ENCODE measurements at regions not wholly inside any gene's neighbourhood (a gene's known extent, or its start where the extent isn't known, plus 50 kb on each side); places are given as distances from the start of the nearest gene placed in this dataset.

DNA sequence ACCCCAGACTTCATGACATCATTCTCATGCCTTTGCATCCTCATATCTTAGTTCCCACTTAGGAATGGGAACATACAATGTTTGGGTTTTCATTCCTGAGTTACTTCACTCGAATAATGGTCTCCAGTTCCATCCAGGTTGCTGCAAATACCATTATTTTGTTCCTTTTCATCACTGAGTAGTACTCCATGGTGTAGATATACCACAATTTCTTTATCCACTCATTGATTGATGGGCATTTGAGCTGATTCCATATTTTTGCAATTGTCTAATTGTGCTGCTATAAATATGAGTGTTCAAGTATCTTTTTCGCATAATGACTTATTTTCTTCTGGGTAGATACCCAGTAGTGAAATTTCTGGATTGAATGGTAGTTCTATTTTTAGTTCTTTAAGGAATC, 1026.8 kb downstream of the STPG2 start:
- POLR2A ChIA-PET (ENCODE audit: low non-redundant PET) = no interaction called here
- no TSS peak for BruUV-seq (replicated peaks)
- CTCF ChIA-PET = no interaction called here
- H3K4me3 ChIP-seq (ENCODE audit: low read depth, low read length, poor library complexity, severe bottlenecking) = no peak overlapping the region
- H3K27me3 ChIP-seq (replicated peaks; ENCODE audit: insufficient read depth, low read depth, low read length, poor library complexity) = no peaks in the 10 kb centered on the region
- no peaks in the 10 kb centered on the region for H3K4me1 ChIP-seq (ENCODE audit: insufficient read depth, low read length, poor library complexity, severe bottlenecking)
- no peak for DNase-seq (ENCODE audit: low spot score)
- TF ChIP-seq, protein P1, sequence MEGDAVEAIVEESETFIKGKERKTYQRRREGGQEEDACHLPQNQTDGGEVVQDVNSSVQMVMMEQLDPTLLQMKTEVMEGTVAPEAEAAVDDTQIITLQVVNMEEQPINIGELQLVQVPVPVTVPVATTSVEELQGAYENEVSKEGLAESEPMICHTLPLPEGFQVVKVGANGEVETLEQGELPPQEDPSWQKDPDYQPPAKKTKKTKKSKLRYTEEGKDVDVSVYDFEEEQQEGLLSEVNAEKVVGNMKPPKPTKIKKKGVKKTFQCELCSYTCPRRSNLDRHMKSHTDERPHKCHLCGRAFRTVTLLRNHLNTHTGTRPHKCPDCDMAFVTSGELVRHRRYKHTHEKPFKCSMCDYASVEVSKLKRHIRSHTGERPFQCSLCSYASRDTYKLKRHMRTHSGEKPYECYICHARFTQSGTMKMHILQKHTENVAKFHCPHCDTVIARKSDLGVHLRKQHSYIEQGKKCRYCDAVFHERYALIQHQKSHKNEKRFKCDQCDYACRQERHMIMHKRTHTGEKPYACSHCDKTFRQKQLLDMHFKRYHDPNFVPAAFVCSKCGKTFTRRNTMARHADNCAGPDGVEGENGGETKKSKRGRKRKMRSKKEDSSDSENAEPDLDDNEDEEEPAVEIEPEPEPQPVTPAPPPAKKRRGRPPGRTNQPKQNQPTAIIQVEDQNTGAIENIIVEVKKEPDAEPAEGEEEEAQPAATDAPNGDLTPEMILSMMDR (conservative IDR thresholded peaks at IDR 0.05; ENCODE audit: low read depth, low read length) = no peak
- TF ChIP-seq EZH2 (IDR thresholded peaks at IDR 0.05; ENCODE audit: borderline replicate concordance, low read depth, low read length, poor library complexity, severe bottlenecking) = no peak
- H3K9me3 ChIP-seq (ENCODE audit: low read depth, low read length, poor library complexity, severe bottlenecking) = no peaks in the 10 kb centered on the region
- H3K27ac ChIP-seq (ENCODE audit: low read depth, low read length, poor library complexity, severe bottlenecking) = no peak overlapping the region
- no peaks in the 10 kb centered on the region for H3K36me3 ChIP-seq (ENCODE audit: insufficient read depth, low read length, poor library complexity, severe bottlenecking)
- intact Hi-C loops (cut with micrococcal nuclease; ENCODE audit: unreplicated experiment) = no loop called here

DNA sequence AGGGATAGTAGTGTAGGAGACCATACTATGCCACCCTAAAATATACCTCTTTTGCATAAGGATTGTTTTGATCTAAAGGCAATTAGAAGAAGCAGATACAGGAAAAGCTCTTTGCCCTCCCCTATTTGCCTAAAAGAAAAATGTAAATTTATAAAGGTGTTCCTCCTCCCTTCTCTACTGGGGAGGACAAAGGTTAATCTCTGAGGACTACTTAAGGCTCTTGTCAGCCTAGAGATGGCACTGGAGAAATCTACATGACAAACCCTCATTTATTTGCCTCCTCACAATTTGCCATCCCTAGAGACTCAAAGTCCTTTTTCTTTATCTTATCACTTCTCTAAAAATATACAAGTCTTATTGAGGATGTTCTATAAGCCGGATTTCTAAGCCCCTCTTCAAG, 1021.8 kb downstream of the STPG2 start:
- TF ChIP-seq, protein P1 (conservative IDR thresholded peaks at IDR 0.05; ENCODE audit: low read depth, low read length) = no peak
- TF ChIP-seq EZH2 (IDR thresholded peaks at IDR 0.05; ENCODE audit: borderline replicate concordance, low read depth, low read length, poor library complexity, severe bottlenecking) = no peak
- no peak for DNase-seq (ENCODE audit: low spot score)
- Histone ChIP-seq H3K27ac (ENCODE audit: low read depth, low read length, poor library complexity, severe bottlenecking) (no peak overlapping the region), H3K4me1 (ENCODE audit: insufficient read depth, low read length, poor library complexity, severe bottlenecking) (no peaks in the 10 kb centered on the region), H3K27me3 (replicated peaks; ENCODE audit: insufficient read depth, low read depth, low read length, poor library complexity) (no peaks in the 10 kb centered on the region), H3K36me3 (ENCODE audit: insufficient read depth, low read length, poor library complexity, severe bottlenecking) (no peaks in the 10 kb centered on the region), H3K4me3 (ENCODE audit: low read depth, low read length, poor library complexity, severe bottlenecking) (no peak overlapping the region), H3K9me3 (ENCODE audit: low read depth, low read length, poor library complexity, severe bottlenecking) (no peaks in the 10 kb centered on the region)
- ChIA-PET POLR2A (ENCODE audit: low non-redundant PET) (no interaction called here), CTCF (no interaction called here)
- BruUV-seq (replicated peaks) = no TSS peak
- intact Hi-C loops (cut with micrococcal nuclease; ENCODE audit: unreplicated experiment) = no loop called here

DNA sequence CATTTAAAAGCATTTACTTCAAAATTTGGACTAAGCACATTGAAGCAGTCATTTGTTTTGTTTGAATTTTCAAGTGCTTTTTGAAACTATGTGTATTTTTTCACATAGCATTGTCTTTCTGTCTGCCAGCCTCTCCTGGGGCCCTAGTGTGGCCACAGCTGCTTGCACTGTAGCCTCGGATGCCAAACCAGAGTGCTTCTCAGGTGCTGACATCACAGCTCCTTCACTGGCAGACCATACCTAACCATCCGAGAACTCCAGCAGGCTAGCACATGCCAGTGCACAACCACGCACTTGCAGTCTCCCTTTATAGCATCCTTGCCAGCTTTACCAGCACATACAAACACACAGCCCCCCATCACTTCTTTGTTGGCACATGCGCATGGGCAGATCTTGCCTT, 1019.7 kb downstream of the STPG2 start:
- H3K9me3 ChIP-seq (ENCODE audit: low read depth, low read length, poor library complexity, severe bottlenecking) = no peaks in the 10 kb centered on the region
- H3K27ac ChIP-seq (ENCODE audit: low read depth, low read length, poor library complexity, severe bottlenecking) = no peak overlapping the region
- H3K4me3 ChIP-seq (ENCODE audit: low read depth, low read length, poor library complexity, severe bottlenecking) = no peak overlapping the region
- no peaks in the 10 kb centered on the region for H3K4me1 ChIP-seq (ENCODE audit: insufficient read depth, low read length, poor library complexity, severe bottlenecking)
- no TSS peak for BruUV-seq (replicated peaks)
- TF ChIP-seq EZH2 (IDR thresholded peaks at IDR 0.05; ENCODE audit: borderline replicate concordance, low read depth, low read length, poor library complexity, severe bottlenecking) = no peak
- TF ChIP-seq, protein P1 (conservative IDR thresholded peaks at IDR 0.05; ENCODE audit: low read depth, low read length) = no peak
- no peaks in the 10 kb centered on the region for H3K36me3 ChIP-seq (ENCODE audit: insufficient read depth, low read length, poor library complexity, severe bottlenecking)
- intact Hi-C loops (cut with micrococcal nuclease; ENCODE audit: unreplicated experiment) = no loop called here
- no peaks in the 10 kb centered on the region for H3K27me3 ChIP-seq (replicated peaks; ENCODE audit: insufficient read depth, low read depth, low read length, poor library complexity)
- DNase-seq (ENCODE audit: low spot score) = no peak
- ChIA-PET CTCF (no interaction called here), POLR2A (ENCODE audit: low non-redundant PET) (no interaction called here)

All from A673 (cell line).